ENCODE measurements at regions not wholly inside any gene's neighbourhood (a gene's known extent, or its start where the extent isn't known, plus 50 kb on each side); places are given as distances from the start of the nearest gene placed in this dataset.

DNA sequence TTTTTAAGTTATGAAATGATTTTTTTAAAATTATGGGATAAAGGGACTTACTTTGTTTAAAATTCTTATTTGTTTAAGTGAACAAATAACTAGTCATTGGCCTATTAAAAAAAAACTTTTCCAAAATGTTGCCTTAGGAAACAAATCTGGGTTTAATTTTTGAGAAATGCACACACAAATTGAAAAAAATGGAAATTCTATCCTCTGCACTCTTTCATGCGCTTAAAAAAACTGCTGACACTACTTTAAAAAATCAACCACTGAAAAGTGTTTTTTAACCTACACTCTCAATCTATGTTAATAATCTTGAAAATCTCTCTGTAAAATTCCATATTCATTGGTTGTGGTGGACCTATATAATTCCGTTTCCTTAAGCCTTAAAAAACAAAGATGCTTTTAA, 163.4 kb upstream of the DAB2 start:
- TF ChIP-seq, protein P1, sequence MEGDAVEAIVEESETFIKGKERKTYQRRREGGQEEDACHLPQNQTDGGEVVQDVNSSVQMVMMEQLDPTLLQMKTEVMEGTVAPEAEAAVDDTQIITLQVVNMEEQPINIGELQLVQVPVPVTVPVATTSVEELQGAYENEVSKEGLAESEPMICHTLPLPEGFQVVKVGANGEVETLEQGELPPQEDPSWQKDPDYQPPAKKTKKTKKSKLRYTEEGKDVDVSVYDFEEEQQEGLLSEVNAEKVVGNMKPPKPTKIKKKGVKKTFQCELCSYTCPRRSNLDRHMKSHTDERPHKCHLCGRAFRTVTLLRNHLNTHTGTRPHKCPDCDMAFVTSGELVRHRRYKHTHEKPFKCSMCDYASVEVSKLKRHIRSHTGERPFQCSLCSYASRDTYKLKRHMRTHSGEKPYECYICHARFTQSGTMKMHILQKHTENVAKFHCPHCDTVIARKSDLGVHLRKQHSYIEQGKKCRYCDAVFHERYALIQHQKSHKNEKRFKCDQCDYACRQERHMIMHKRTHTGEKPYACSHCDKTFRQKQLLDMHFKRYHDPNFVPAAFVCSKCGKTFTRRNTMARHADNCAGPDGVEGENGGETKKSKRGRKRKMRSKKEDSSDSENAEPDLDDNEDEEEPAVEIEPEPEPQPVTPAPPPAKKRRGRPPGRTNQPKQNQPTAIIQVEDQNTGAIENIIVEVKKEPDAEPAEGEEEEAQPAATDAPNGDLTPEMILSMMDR (conservative IDR thresholded peaks at IDR 0.05; ENCODE audit: low read depth, low read length) = no peak
- no peak for TF ChIP-seq EZH2 (IDR thresholded peaks at IDR 0.05; ENCODE audit: borderline replicate concordance, low read depth, low read length, poor library complexity, severe bottlenecking)
- no peak for DNase-seq (ENCODE audit: low spot score)
- CTCF ChIA-PET = no interaction called here
- POLR2A ChIA-PET (ENCODE audit: low non-redundant PET) = no interaction called here
- H3K36me3 ChIP-seq (ENCODE audit: insufficient read depth, low read length, poor library complexity, severe bottlenecking) = no peaks in the 10 kb centered on the region
- H3K9me3 ChIP-seq (ENCODE audit: low read depth, low read length, poor library complexity, severe bottlenecking) = no peaks in the 10 kb centered on the region
- no peaks in the 10 kb centered on the region for H3K4me1 ChIP-seq (ENCODE audit: insufficient read depth, low read length, poor library complexity, severe bottlenecking)
- H3K4me3 ChIP-seq (ENCODE audit: low read depth, low read length, poor library complexity, severe bottlenecking) = no peak overlapping the region
- BruUV-seq (replicated peaks) = no TSS peak
- no peak overlapping the region for H3K27ac ChIP-seq (ENCODE audit: low read depth, low read length, poor library complexity, severe bottlenecking)
- H3K27me3 ChIP-seq (replicated peaks; ENCODE audit: insufficient read depth, low read depth, low read length, poor library complexity) = peaks cover 11% of the 10 kb centered on the region
- intact Hi-C loops (cut with micrococcal nuclease; ENCODE audit: unreplicated experiment) = loop anchor here (10.0 kb wide), 2 partner anchors 347 to 1287 kb away; no protein-coding TSS in a partner anchor

DNA sequence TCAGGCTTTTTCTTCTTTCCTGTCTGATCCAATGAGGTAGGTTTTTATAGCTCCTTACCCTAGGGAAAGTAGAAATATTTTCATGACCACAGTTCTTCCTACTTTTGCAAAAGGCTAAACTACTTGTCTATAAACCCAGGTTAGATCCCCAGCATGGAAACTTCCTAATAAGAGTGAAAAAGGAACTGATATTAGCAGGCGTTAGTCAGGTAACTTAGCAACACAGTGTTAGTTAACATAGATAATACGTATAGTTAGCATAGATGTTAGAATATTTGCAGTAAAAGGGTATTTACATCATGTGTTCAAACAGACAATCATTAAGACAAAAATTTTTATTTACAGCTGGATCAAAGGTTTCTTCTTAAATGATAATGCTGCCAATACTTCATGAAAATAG, 162.9 kb upstream of the DAB2 start:
- peaks cover 11% of the 10 kb centered on the region for H3K27me3 ChIP-seq (replicated peaks; ENCODE audit: insufficient read depth, low read depth, low read length, poor library complexity)
- no peak overlapping the region for H3K4me3 ChIP-seq (ENCODE audit: low read depth, low read length, poor library complexity, severe bottlenecking)
- DNase-seq (ENCODE audit: low spot score) = no peak
- ChIA-PET CTCF (no interaction called here), POLR2A (ENCODE audit: low non-redundant PET) (no interaction called here)
- H3K36me3 ChIP-seq (ENCODE audit: insufficient read depth, low read length, poor library complexity, severe bottlenecking) = no peaks in the 10 kb centered on the region
- no peaks in the 10 kb centered on the region for H3K4me1 ChIP-seq (ENCODE audit: insufficient read depth, low read length, poor library complexity, severe bottlenecking)
- no TSS peak for BruUV-seq (replicated peaks)
- intact Hi-C loops (cut with micrococcal nuclease; ENCODE audit: unreplicated experiment) = loop anchor here (10.0 kb wide), 2 partner anchors 347 to 1287 kb away; no protein-coding TSS in a partner anchor
- TF ChIP-seq, protein P1 (conservative IDR thresholded peaks at IDR 0.05; ENCODE audit: low read depth, low read length) = no peak
- TF ChIP-seq EZH2 (IDR thresholded peaks at IDR 0.05; ENCODE audit: borderline replicate concordance, low read depth, low read length, poor library complexity, severe bottlenecking) = no peak
- no peak overlapping the region for H3K27ac ChIP-seq (ENCODE audit: low read depth, low read length, poor library complexity, severe bottlenecking)
- no peaks in the 10 kb centered on the region for H3K9me3 ChIP-seq (ENCODE audit: low read depth, low read length, poor library complexity, severe bottlenecking)

DNA sequence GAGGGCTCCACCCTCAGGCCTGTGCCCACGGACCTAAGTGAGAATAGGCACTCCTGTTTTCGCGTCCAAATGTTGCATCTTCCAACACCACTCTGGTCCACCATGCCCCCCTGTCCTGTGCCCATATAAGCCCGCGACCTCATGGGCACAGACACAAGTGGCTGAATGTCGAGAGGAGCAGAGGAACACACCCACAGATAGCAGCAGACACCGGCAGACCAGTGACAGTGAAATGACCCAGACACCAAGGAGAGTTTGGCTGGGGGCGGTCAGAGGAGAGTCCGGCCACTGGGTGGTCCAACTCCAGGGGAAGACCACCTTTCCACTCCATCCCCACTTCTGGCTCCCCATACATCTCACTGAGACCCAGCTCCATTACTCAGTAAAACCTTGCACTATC, 161.4 kb upstream of the DAB2 start:
- TF ChIP-seq, protein P1 (conservative IDR thresholded peaks at IDR 0.05; ENCODE audit: low read depth, low read length) = no peak
- no peak for TF ChIP-seq EZH2 (IDR thresholded peaks at IDR 0.05; ENCODE audit: borderline replicate concordance, low read depth, low read length, poor library complexity, severe bottlenecking)
- CTCF ChIA-PET = no interaction called here
- Histone ChIP-seq H3K36me3 (ENCODE audit: insufficient read depth, low read length, poor library complexity, severe bottlenecking) (no peaks in the 10 kb centered on the region), H3K4me3 (ENCODE audit: low read depth, low read length, poor library complexity, severe bottlenecking) (no peak overlapping the region), H3K4me1 (ENCODE audit: insufficient read depth, low read length, poor library complexity, severe bottlenecking) (peaks cover 5% of the 10 kb centered on the region), H3K27ac (ENCODE audit: low read depth, low read length, poor library complexity, severe bottlenecking) (no peak overlapping the region), H3K9me3 (ENCODE audit: low read depth, low read length, poor library complexity, severe bottlenecking) (no peaks in the 10 kb centered on the region), H3K27me3 (replicated peaks; ENCODE audit: insufficient read depth, low read depth, low read length, poor library complexity) (peaks cover 11% of the 10 kb centered on the region)
- intact Hi-C loops (cut with micrococcal nuclease; ENCODE audit: unreplicated experiment) = loop anchor here (10.0 kb wide), 2 partner anchors 349 to 1289 kb away; no protein-coding TSS in a partner anchor
- POLR2A ChIA-PET (ENCODE audit: low non-redundant PET) = no interaction called here
- DNase-seq (ENCODE audit: low spot score) = no peak
- BruUV-seq (replicated peaks) = no TSS peak

All from A673 (cell line).